ENCODE measurements at regions not wholly inside any gene's neighbourhood (a gene's known extent, or its start where the extent isn't known, plus 50 kb on each side); places are given as distances from the start of the nearest gene placed in this dataset.

DNA sequence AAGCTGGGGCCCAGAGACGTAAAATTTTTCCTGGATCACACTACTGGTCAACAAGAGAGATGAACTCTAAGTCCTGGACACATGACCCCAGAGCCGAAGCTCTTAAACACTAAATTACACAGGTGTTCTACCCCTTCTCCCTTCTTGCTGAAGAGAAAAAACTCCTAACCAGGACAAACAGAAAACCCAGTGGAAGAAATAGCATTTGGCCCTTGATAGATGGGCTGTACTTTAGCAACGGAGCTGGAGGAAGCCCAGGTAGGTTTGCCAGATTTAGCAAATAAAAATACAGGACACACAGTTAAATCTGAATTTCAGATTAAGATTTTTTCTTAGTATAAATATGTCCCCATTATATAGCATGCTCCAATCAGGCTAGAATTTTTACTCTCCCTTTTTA is 72.7 kb downstream of the DIRAS3 start:
- ATAC-seq, result no peak
- ChIA-PET SMC1A (ENCODE audit: uncharacterized antibody, unreplicated experiment) (interaction anchor here (0.6 kb wide), 1 partner anchor 33 kb away, joined by 3 read pairs; no protein-coding TSS in a partner anchor), RAD21 (ENCODE audit: unreplicated experiment) (interaction anchor here (0.6 kb wide), 1 partner anchor 141 kb away, joined by 3 read pairs; no protein-coding TSS in a partner anchor), CTCF (no interaction called here), POLR2A (interaction anchor here (0.9 kb wide), 1 partner anchor 206 kb away, joined by 3 read pairs; no protein-coding TSS in a partner anchor)
- WGBS (ENCODE audit: insufficient coverage, insufficient replicate concordance, low lambda C conversion rate, missing lambda C conversion rate), result 0% methylated on average over 3 of the region's 3 CpGs
- no peak for DNase-seq (ENCODE audit: low read depth, low spot score)
- Histone ChIP-seq H3K4me1 (ENCODE audit: control insufficient read depth, insufficient read depth, low read length) (no peaks in the 10 kb centered on the region), H2AFZ (ENCODE audit: control insufficient read depth, low read depth, low read length) (no peak overlapping the region), H3K9ac (ENCODE audit: control insufficient read depth, insufficient read depth, low read length) (no peak overlapping the region), H3K36me3 (ENCODE audit: control insufficient read depth in 2 of 2, insufficient read depth in 2 of 2, low read length in 1 of 2) (no peaks in the 10 kb centered on the region), H4K20me1 (ENCODE audit: control insufficient read depth, insufficient read depth) (no peaks in the 10 kb centered on the region), H3K9me3 (replicated peaks; ENCODE audit: control insufficient read depth, insufficient read depth, low read length) (no peaks in the 10 kb centered on the region), H3K79me2 (ENCODE audit: control insufficient read depth, insufficient read depth, low read length) (no peaks in the 10 kb centered on the region), H3K27me3 (replicated peaks in 1 of 2; ENCODE audit: control insufficient read depth in 2 of 2, insufficient read depth in 2 of 2, low read length in 1 of 2) (no peaks in the 10 kb centered on the region; a peak in 1 of 4 replicates), H3K27ac (ENCODE audit: control insufficient read depth, insufficient read depth) (no peak overlapping the region), H3K4me3 (no peak overlapping the region), H3K4me2 (ENCODE audit: control insufficient read depth, insufficient read depth) (no peak overlapping the region)
- no TSS peak for BruUV-seq (replicated peaks)
- no peak for TF ChIP-seq BACH1 (IDR thresholded peaks at IDR 0.05; ENCODE audit: borderline replicate concordance)
- TF ChIP-seq POLR2AphosphoS5 (IDR thresholded peaks at IDR 0.05; ENCODE audit: low read length), result no peak
- TF ChIP-seq SP1 (IDR thresholded peaks at IDR 0.05; ENCODE audit: low read depth, low read length), result no peak
- no peak for TF ChIP-seq ZNF24 (IDR thresholded peaks at IDR 0.05)
- TF ChIP-seq JUNB (IDR thresholded peaks at IDR 0.05), result no peak
- no peak for TF ChIP-seq ZBED1 (IDR thresholded peaks at IDR 0.05; ENCODE audit: borderline replicate concordance)
- TF ChIP-seq FOXM1 (IDR thresholded peaks at IDR 0.05; ENCODE audit: low read depth, low read length), result no peak
- no peak for TF ChIP-seq ESRRA (IDR thresholded peaks at IDR 0.05; ENCODE audit: low read length)
- FAIRE-seq, result no peak
- intact Hi-C loops (cut with micrococcal nuclease; ENCODE audit: unreplicated experiment) (no loop called here), in situ Hi-C loops (cut with MboI) (no loop called here)

DNA sequence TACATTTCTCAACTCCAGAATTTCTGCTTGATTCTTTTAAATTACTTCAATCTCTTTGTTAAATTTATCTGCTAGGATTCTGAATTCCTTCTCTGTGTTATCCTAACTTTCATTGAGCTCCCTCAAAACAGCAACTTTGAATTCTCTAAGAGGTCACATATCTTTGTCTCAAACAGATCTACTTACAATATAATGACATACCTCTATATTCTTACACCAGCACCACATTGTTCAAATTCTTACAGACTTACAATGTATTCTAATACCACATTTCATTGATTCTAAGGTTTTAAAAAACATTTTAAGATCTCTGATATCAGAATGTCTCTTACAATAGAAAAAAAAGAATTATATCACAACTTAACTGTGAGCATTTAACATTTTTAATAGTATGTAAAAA is 77.4 kb downstream of the DIRAS3 start:
- ChIA-PET POLR2A (no interaction called here), SMC1A (ENCODE audit: uncharacterized antibody, unreplicated experiment) (no interaction called here), RAD21 (ENCODE audit: unreplicated experiment) (no interaction called here), CTCF (no interaction called here)
- Histone ChIP-seq H3K9me3 (replicated peaks; ENCODE audit: control insufficient read depth, insufficient read depth, low read length) (no peaks in the 10 kb centered on the region), H4K20me1 (ENCODE audit: control insufficient read depth, insufficient read depth) (no peaks in the 10 kb centered on the region), H3K4me1 (ENCODE audit: control insufficient read depth, insufficient read depth, low read length) (no peaks in the 10 kb centered on the region), H3K4me2 (ENCODE audit: control insufficient read depth, insufficient read depth) (no peak overlapping the region), H2AFZ (ENCODE audit: control insufficient read depth, low read depth, low read length) (no peak overlapping the region), H3K27me3 (replicated peaks in 1 of 2; ENCODE audit: control insufficient read depth in 2 of 2, insufficient read depth in 2 of 2, low read length in 1 of 2) (no peaks in the 10 kb centered on the region), H3K79me2 (ENCODE audit: control insufficient read depth, insufficient read depth, low read length) (no peaks in the 10 kb centered on the region), H3K36me3 (ENCODE audit: control insufficient read depth in 2 of 2, insufficient read depth in 2 of 2, low read length in 1 of 2) (no peaks in the 10 kb centered on the region), H3K27ac (ENCODE audit: control insufficient read depth, insufficient read depth) (no peak overlapping the region), H3K4me3 (no peak overlapping the region), H3K9ac (ENCODE audit: control insufficient read depth, insufficient read depth, low read length) (no peak overlapping the region)
- intact Hi-C loops (cut with micrococcal nuclease; ENCODE audit: unreplicated experiment), result no loop called here
- FAIRE-seq, result no peak
- no peak for TF ChIP-seq ATF7 (IDR thresholded peaks at IDR 0.05; ENCODE audit: low read depth)
- TF ChIP-seq, protein P1, sequence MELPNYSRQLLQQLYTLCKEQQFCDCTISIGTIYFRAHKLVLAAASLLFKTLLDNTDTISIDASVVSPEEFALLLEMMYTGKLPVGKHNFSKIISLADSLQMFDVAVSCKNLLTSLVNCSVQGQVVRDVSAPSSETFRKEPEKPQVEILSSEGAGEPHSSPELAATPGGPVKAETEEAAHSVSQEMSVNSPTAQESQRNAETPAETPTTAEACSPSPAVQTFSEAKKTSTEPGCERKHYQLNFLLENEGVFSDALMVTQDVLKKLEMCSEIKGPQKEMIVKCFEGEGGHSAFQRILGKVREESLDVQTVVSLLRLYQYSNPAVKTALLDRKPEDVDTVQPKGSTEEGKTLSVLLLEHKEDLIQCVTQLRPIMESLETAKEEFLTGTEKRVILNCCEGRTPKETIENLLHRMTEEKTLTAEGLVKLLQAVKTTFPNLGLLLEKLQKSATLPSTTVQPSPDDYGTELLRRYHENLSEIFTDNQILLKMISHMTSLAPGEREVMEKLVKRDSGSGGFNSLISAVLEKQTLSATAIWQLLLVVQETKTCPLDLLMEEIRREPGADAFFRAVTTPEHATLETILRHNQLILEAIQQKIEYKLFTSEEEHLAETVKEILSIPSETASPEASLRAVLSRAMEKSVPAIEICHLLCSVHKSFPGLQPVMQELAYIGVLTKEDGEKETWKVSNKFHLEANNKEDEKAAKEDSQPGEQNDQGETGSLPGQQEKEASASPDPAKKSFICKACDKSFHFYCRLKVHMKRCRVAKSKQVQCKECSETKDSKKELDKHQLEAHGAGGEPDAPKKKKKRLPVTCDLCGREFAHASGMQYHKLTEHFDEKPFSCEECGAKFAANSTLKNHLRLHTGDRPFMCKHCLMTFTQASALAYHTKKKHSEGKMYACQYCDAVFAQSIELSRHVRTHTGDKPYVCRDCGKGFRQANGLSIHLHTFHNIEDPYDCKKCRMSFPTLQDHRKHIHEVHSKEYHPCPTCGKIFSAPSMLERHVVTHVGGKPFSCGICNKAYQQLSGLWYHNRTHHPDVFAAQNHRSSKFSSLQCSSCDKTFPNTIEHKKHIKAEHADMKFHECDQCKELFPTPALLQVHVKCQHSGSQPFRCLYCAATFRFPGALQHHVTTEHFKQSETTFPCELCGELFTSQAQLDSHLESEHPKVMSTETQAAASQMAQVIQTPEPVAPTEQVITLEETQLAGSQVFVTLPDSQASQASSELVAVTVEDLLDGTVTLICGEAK (IDR thresholded peaks at IDR 0.05; ENCODE audit: borderline replicate concordance), result no peak
- TF ChIP-seq NR2F1 (conservative IDR thresholded peaks at IDR 0.05), result no peak
- TF ChIP-seq NFYA (IDR thresholded peaks at IDR 0.05; ENCODE audit: borderline replicate concordance, low read depth, low read length), result no peak
- in situ Hi-C loops (cut with MboI), result no loop called here
- no TSS peak for BruUV-seq (replicated peaks)
- no peak for DNase-seq (ENCODE audit: low read depth, low spot score)
- no peak for ATAC-seq
